B cell (primary cell): ENCODE measurements at regions not wholly inside any gene's neighbourhood (a gene's known extent, or its start where the extent isn't known, plus 50 kb on each side); places are given as distances from the start of the nearest gene placed in this dataset.

Source experiments
- ATAC-seq: fragments of 200-7000 bp; cut with Tn5 transposase; one replicate; pipeline ENCODE4 v1.10.0; 2021; ENCODE audit warnings: low read depth, mild to moderate bottlenecking, moderate number of reproducible peaks, moderate library complexity
- CTCF ChIA-PET: fragments of 350-600 bp; sonication (Branson Sonifier 250); formaldehyde crosslinking; loops from one replicate; lab custom pipeline; 2021; ENCODE audit warnings: antibody characterized with exemption, inconsistent platforms; lab: Charles Lee
- POLR2A ChIA-PET: fragments of 350-600 bp; sonication (Branson Sonifier 250); formaldehyde crosslinking; loops from one replicate; lab custom pipeline; 2021; ENCODE audit warnings: antibody characterized with exemption; lab: Charles Lee
- DNase-seq: peaks from one replicate; pipeline ENCODE4 v3.0.0; 2013
- H2AFZ ChIP-seq: 2 replicates; pipeline ENCODE4 v1.6.1; 2012; ENCODE audit warnings: mild to moderate bottlenecking, low read depth, low read length; ENCODE audit not compliant: insufficient read depth, poor library complexity, severe bottlenecking
- H3K27ac ChIP-seq, 2 donors: 1 replicate in 1 of 2; 2 replicates in 1 of 2; pipeline ENCODE4 v1.5.1; 2012 to 2013; ENCODE audit warnings: low read length in 2 of 2, mild to moderate bottlenecking in 2 of 2, moderate library complexity in 1 of 2
- H3K27me3 ChIP-seq, 4 experiments: fragments of 200-600 bp in 1 of 4; sonication (generic) in 1 of 4; replicated peaks in 1 of 4; 1 replicate in 2 of 4; 2 replicates in 2 of 4; pipeline versions ENCODE4 v1.6.1 to v1.7.0; 2013 to 2016; ENCODE audit warnings: low read length in 3 of 4, mild to moderate bottlenecking in 2 of 4, mixed read lengths in 1 of 4, moderate library complexity in 1 of 4; ENCODE audit not compliant: insufficient read depth in 4 of 4, control insufficient read depth in 3 of 4; ENCODE audit errors: control extremely low read depth in 1 of 4
- H3K36me3 ChIP-seq, 2 experiments: replicated peaks in 1 of 2; 1 replicate in 1 of 2; 2 replicates in 1 of 2; pipeline versions ENCODE4 v1.6.1 to v1.7.1; 2013; ENCODE audit warnings: low read length in 1 of 2; ENCODE audit not compliant: insufficient read depth in 2 of 2, control insufficient read depth in 1 of 2; ENCODE audit errors: control extremely low read depth in 1 of 2, extremely low read depth in 1 of 2
- H3K4me1 ChIP-seq, 2 donors: fragments of 200-600 bp in 1 of 2; sonication (generic) in 1 of 2; 1 replicate in 1 of 2; 2 replicates in 1 of 2; pipeline versions ENCODE4 v1.5.1 to v1.6.1; 2013 to 2017; ENCODE audit warnings: low read length in 2 of 2; ENCODE audit not compliant: control insufficient read depth in 2 of 2, insufficient read depth in 2 of 2
- H3K4me2 ChIP-seq: replicated peaks from 2 replicates; pipeline ENCODE3; 2012; ENCODE audit warnings: mild to moderate bottlenecking, low read depth, low read length; ENCODE audit not compliant: poor library complexity, severe bottlenecking
- H3K4me3 ChIP-seq, 5 experiments: fragments of 200-600 bp in 1 of 5; sonication (generic) in 1 of 5; 1 replicate in 3 of 5; 2 replicates in 2 of 5; pipeline versions ENCODE4 v1.5.1 to v1.7.0; 2011 to 2016; ENCODE audit warnings: low read length in 4 of 5, mild to moderate bottlenecking in 4 of 5, low read depth in 2 of 5, control low read depth in 1 of 5, moderate library complexity in 1 of 5; ENCODE audit not compliant: insufficient read depth in 1 of 5; ENCODE audit errors: control extremely low read depth in 1 of 5, extremely low read depth in 1 of 5
- H3K79me2 ChIP-seq: fragments of 200-600 bp; sonication (generic); one replicate; pipeline ENCODE4 v1.6.0; 2016; ENCODE audit warnings: low read length; ENCODE audit not compliant: control insufficient read depth, insufficient read depth
- H3K9ac ChIP-seq: fragments of 200-600 bp; sonication (generic); 2 replicates; pipeline ENCODE4 v1.6.1; 2017; ENCODE audit warnings: mild to moderate bottlenecking, low read length, moderate library complexity
- H3K9me3 ChIP-seq, 3 donors: one replicate each; pipeline versions ENCODE4 v1.6.1 to v1.7.1; 2013; ENCODE audit warnings: low read length in 2 of 3; ENCODE audit not compliant: control insufficient read depth in 2 of 3, insufficient read depth in 1 of 3; ENCODE audit errors: control extremely low read depth in 1 of 3
- H4K20me1 ChIP-seq: 2 replicates; pipeline ENCODE4 v1.6.0; 2012; ENCODE audit warnings: mild to moderate bottlenecking, low read length; ENCODE audit not compliant: insufficient read depth, control insufficient read depth, poor library complexity, severe bottlenecking
- H3K27ac Mint-ChIP-seq: one replicate; pipeline ENCODE4 v1.8.0; 2021; ENCODE audit warnings: mixed read lengths
- H3K27me3 Mint-ChIP-seq: one replicate; pipeline ENCODE4 v1.8.0; 2021; ENCODE audit warnings: mixed read lengths
- H3K4me1 Mint-ChIP-seq: one replicate; pipeline ENCODE4 v1.8.0; 2021; ENCODE audit warnings: mixed read lengths
- H3K4me3 Mint-ChIP-seq: one replicate; pipeline ENCODE4 v1.8.0; 2021; ENCODE audit warnings: mixed read lengths
- H3K9me3 Mint-ChIP-seq: one replicate; pipeline ENCODE4 v1.8.0; 2022; ENCODE audit warnings: mixed read lengths; ENCODE audit not compliant: insufficient read depth
- CTCF ChIP-seq: fragments of 200-600 bp; IDR thresholded peaks from one replicate; pipeline ENCODE4 v1.8.0; 2022; ENCODE audit warnings: antibody characterized with exemption, mild to moderate bottlenecking
- EZH2 ChIP-seq: IDR thresholded peaks from 2 replicates; pipeline ENCODE4 v1.6.1; 2012; ENCODE audit warnings: borderline replicate concordance, low read depth, mild to moderate bottlenecking, moderate library complexity, low read length; ENCODE audit not compliant: insufficient read depth, poor library complexity, severe bottlenecking
- WGBS: methylation state at CpG from one replicate; pipeline ENCODE4 v1.1.5; 2013; ENCODE audit warnings: missing lambda C conversion rate; ENCODE audit not compliant: insufficient coverage; 5-methylcytosine and 5-hydroxymethylcytosine counted together
- intact Hi-C: fragments of 100-400 bp; cut with micrococcal nuclease; formaldehyde crosslinking; loops from one replicate; pipeline ENCODE4 v1.10.0; 2022

GRCh38 chr7:1349351-1349761, 109.9 kb downstream of the MICALL2 start:
- Mint-ChIP-seq H3K4me3 (no peak overlapping the region), H3K27me3 (peaks cover 16% of the 10 kb centered on the region), H3K4me1 (no peaks in the 10 kb centered on the region), H3K27ac (no peak overlapping the region), H3K9me3 (no peaks in the 10 kb centered on the region)
- TF ChIP-seq CTCF: no peak
- Histone ChIP-seq H3K79me2 (no peaks in the 10 kb centered on the region), H3K27ac (no peak overlapping the region), H3K36me3 (no peaks in the 10 kb centered on the region), H2AFZ (no peak overlapping the region), H4K20me1 (no peaks in the 10 kb centered on the region), H3K4me1 (no peaks in the 10 kb centered on the region), H3K27me3 (peaks cover 0 to 3% (median 0%) of the 10 kb centered on the region in 4 experiments), H3K9me3 (no peaks in the 10 kb centered on the region), H3K4me3 (no peak overlapping the region), H3K4me2 (no peak overlapping the region), H3K9ac (no peak overlapping the region)
- POLR2A ChIA-PET: no interaction called here
- ATAC-seq (no peak), DNase-seq (no peak)
- WGBS: 83% methylated on average over 15 of the region's 15 CpGs
- CTCF ChIA-PET: no interaction called here
- intact Hi-C loops: no loop called here

- intact Hi-C loops: no loop called here
- H3K79me2 ChIP-seq: no peaks in the 10 kb centered on the region
- Mint-ChIP-seq H3K9me3 (no peaks in the 10 kb centered on the region), H3K4me3 (no peak overlapping the region), H3K4me1 (no peaks in the 10 kb centered on the region), H3K27ac (no peak overlapping the region), H3K27me3 (peaks cover 23% of the 10 kb centered on the region)
- DNase-seq (no peak), ATAC-seq (no peak)
- H2AFZ ChIP-seq: no peak overlapping the region
- ChIA-PET CTCF (no interaction called here), POLR2A (no interaction called here)
- no peaks in the 10 kb centered on the region for H3K9me3 ChIP-seq
- no peak overlapping the region for H3K4me2 ChIP-seq
- H3K27me3 ChIP-seq: peaks cover 0 to 3% (median 0%) of the 10 kb centered on the region in 4 experiments
- H4K20me1 ChIP-seq: no peaks in the 10 kb centered on the region
- WGBS: 91% methylated on average over 27 of the region's 30 CpGs
- no peaks in the 10 kb centered on the region for H3K4me1 ChIP-seq
- no peak overlapping the region for H3K4me3 ChIP-seq
- H3K9ac ChIP-seq: no peak overlapping the region
- no peaks in the 10 kb centered on the region for H3K36me3 ChIP-seq
- H3K27ac ChIP-seq: no peak overlapping the region
- no peak for TF ChIP-seq CTCF
- no peak for TF ChIP-seq EZH2
Measured at GRCh38 chr7:1351881-1352625, 107.2 kb downstream of the MICALL2 start.
